HFF-Myc (cell line): ENCODE measurements at regions not wholly inside any gene's neighbourhood (a gene's known extent, or its start where the extent isn't known, plus 50 kb on each side); places are given as distances from the start of the nearest gene placed in this dataset.

Experiments
- DNase-seq: peaks from one replicate; pipeline ENCODE4 v3.0.0-alpha.2; 2011; ENCODE audit warnings: low read depth; ENCODE audit errors: extremely low read depth
- H3K4me3 ChIP-seq: replicated peaks from 2 replicates; pipeline ENCODE4 v1.5.1; 2011; ENCODE audit warnings: low read depth, mild to moderate bottlenecking, control low read depth, low read length
- TF ChIP-seq, protein P1 (sequence below): IDR thresholded peaks from 2 replicates; pipeline ENCODE4 v1.5.1; 2012; ENCODE audit warnings: mild to moderate bottlenecking, low read depth, low read length, control low read depth; ENCODE audit errors: missing control alignments

DNA sequence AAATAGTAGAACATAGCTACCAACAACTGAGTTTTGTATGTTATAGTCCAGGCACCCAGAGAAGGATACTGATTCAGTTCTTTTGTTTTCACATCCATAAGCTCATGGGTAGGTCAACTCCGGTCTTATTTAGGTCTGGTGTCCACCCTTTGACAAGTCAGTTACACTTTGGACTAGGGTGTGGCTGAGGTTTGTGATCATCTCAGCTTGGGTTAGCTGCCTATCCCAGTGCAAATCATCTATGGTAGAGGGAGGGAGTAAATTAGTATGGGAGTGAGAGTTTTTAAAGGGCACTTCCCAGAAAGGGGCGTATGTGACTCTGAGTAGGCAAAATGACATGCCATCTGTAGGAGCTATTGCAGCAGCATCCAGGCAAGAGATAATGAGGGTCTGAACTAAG is 66.1 kb downstream of the TANC2 start:
- TF ChIP-seq, protein P1, sequence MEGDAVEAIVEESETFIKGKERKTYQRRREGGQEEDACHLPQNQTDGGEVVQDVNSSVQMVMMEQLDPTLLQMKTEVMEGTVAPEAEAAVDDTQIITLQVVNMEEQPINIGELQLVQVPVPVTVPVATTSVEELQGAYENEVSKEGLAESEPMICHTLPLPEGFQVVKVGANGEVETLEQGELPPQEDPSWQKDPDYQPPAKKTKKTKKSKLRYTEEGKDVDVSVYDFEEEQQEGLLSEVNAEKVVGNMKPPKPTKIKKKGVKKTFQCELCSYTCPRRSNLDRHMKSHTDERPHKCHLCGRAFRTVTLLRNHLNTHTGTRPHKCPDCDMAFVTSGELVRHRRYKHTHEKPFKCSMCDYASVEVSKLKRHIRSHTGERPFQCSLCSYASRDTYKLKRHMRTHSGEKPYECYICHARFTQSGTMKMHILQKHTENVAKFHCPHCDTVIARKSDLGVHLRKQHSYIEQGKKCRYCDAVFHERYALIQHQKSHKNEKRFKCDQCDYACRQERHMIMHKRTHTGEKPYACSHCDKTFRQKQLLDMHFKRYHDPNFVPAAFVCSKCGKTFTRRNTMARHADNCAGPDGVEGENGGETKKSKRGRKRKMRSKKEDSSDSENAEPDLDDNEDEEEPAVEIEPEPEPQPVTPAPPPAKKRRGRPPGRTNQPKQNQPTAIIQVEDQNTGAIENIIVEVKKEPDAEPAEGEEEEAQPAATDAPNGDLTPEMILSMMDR: no peak
- DNase-seq: no peak
- no peak overlapping the region for H3K4me3 ChIP-seq

- TF ChIP-seq, protein P1: no peak
- H3K4me3 ChIP-seq: no peak overlapping the region
- no peak for DNase-seq
These were observed 67.1 kb downstream of the TANC2 start for GRCh38 chr17:63033142-63033541.

DNA sequence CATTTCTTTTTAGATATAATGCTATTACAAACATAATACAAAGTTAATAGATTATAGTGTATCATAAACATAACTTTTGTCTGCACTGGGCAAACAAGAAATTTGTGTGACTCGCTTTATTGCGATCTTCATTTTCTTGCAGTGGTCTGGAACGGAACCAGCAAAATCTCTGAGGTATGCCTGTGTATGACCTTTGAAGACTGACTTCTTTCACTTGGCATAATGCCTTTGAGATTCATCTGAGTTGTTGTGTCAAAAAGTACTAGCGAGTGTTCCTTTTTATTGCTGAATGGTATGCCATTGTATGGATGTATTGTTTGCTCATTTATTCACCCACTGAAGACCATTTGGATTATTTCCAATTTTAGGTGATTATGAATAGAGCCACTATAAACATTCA is 69.2 kb downstream of the TANC2 start:
- no peak overlapping the region for H3K4me3 ChIP-seq
- DNase-seq: peak; percentile 6
- TF ChIP-seq, protein P1: no peak

- DNase-seq: no peak
- H3K4me3 ChIP-seq: no peak overlapping the region
- TF ChIP-seq, protein P1: no peak
These were observed 69.7 kb downstream of the TANC2 start for GRCh38 chr17:63035695-63036094.

DNA sequence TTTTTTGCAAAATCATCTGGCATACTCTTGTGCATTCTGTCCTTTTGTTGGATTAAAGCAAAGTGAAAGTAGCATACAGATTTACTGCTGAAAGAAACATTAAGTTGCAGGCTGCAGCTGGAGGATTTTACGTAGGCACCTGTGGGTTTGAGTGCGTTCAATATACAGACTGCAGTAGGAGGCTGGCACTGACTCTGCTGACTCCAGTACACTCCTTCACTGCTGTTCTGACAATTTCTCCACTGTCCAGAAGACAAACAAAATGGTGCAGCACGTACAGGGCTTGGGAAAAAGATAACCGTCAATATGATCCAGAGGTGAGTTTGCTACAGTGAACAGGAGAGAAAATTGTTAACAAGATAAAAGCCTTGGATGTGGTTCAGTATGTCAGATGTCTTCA is 73.3 kb downstream of the TANC2 start:
- DNase-seq: no peak
- TF ChIP-seq, protein P1: no peak
- no peak overlapping the region for H3K4me3 ChIP-seq

DNA sequence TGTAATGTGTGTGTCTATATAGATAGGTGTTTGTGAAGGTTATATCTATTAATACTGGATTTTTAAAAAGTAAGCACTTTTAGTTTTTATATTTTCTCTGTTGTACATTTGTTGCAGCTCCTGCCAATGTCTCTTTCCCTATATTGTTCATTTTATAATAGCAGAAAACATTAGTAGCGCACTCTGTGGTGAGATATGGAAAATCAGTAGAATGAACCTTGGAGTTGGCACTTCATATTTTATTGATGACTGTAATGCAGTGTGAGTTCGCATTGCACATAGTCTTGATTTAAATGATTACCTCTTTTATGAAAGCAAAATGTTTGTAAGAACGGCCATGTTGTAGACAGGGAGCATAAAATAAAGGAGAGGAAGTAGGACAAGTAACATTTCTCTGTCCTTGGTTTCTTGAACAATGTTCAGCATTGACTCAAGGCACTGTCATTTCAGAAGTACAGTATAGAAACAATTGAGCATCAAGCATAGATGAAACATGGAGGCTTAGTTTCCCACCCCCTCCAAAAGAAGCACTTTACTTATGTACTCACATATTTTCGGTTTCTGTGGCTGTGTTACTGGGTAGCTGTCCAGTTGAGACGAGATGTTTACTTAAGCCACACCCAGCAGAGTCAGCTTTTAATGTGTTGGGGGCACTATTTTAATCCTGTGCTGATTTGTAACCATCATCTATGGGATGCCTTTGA is 74.0 kb downstream of the TANC2 start:
- no peak overlapping the region for H3K4me3 ChIP-seq
- TF ChIP-seq, protein P1: no peak
- DNase-seq: peak; percentile 20

DNA sequence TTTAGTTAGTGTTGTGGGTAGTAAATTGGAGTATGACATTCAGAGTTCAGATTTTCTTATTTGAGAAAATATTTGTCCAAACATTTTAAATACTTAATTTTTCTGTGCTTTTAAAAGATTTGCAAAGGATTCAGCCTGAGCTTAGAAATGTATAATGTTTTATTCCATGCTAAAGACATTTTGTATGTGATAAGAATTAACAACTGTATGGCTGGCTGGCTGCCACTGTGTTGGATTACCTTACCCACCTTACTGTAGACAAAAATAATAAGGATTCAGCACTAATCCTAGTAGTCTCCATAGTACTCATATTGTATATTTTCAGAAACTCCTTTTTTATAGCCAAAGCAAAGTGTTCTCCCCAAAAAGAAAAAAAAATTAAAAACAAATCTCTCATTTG is 74.8 kb downstream of the TANC2 start:
- no peak for DNase-seq
- TF ChIP-seq, protein P1: no peak
- no peak overlapping the region for H3K4me3 ChIP-seq
